Gastrocnemius medialis (tissue), 4 donors: ENCODE measurements at regions not wholly inside any gene's neighbourhood (a gene's known extent, or its start where the extent isn't known, plus 50 kb on each side); places are given as distances from the start of the nearest gene placed in this dataset.

ENCODE experiments used
- ATAC-seq, 2 donors: fragments of 150-250 bp; one replicate each; pipeline ENCODE4 v1.9.1; 2016
- DNase-seq, 2 donors: peaks; one replicate each; pipeline ENCODE4 v3.0.0-alpha.2; 2019
- H3K27ac ChIP-seq, 4 donors: fragments of 200-600 bp; sonication (generic); 1 replicate in 1 of 4; 2 replicates in 3 of 4; pipeline ENCODE4 v1.5.1; 2016 to 2018; ENCODE audit warnings: mild to moderate bottlenecking in 2 of 4, moderate library complexity in 1 of 4
- H3K27me3 ChIP-seq, 3 donors: fragments of 200-600 bp; sonication (generic) in 2 of 3; 1 replicate in 1 of 3; 2 replicates in 2 of 3; pipeline versions ENCODE4 v1.5.1 to v1.6.0; 2016 to 2019; ENCODE audit warnings: mild to moderate bottlenecking in 1 of 3, moderate library complexity in 1 of 3
- H3K36me3 ChIP-seq, 2 donors: fragments of 200-600 bp; sonication (generic) in 1 of 2; one replicate each; pipeline ENCODE4 v1.5.1; 2017 to 2018
- H3K4me1 ChIP-seq, 2 donors: fragments of 200-600 bp; sonication (generic) in 1 of 2; one replicate each; pipeline ENCODE4 v1.5.1; 2016 to 2017; ENCODE audit warnings: mild to moderate bottlenecking in 2 of 2
- H3K4me3 ChIP-seq, 4 donors: fragments of 200-600 bp; sonication (generic) in 3 of 4; 1 replicate in 1 of 4; 2 replicates in 3 of 4; pipeline ENCODE4 v1.5.1; 2016 to 2019; ENCODE audit warnings: mild to moderate bottlenecking in 2 of 4
- H3K9me3 ChIP-seq, 3 donors: fragments of 200-600 bp; sonication (generic) in 2 of 3; 1 replicate in 1 of 3; 2 replicates in 2 of 3; pipeline ENCODE4 v1.5.1; 2016 to 2019
- CTCF ChIP-seq, 5 experiments: fragments of 450-650 bp in 3 of 5; fragments of 200-600 bp in 2 of 5; sonication (generic) in 2 of 5; IDR thresholded peaks in 4 of 5; conservative IDR thresholded peaks in 1 of 5; 1 replicate in 4 of 5; 2 replicates in 1 of 5; pipeline ENCODE4 v1.5.1; 2016 to 2019; ENCODE audit warnings: antibody characterized with exemption in 5 of 5, mild to moderate bottlenecking in 3 of 5, moderate library complexity in 3 of 5
- POLR2A ChIP-seq, 2 donors: fragments of 450-650 bp; IDR thresholded peaks; one replicate each; pipeline ENCODE4 v1.6.1; 2017; ENCODE audit warnings: antibody characterized with exemption in 2 of 2, mild to moderate bottlenecking in 2 of 2, moderate library complexity in 2 of 2
- in situ Hi-C, 4 donors: fragments of 200-750 bp; cut with MboI; loops; one replicate each; pipeline versions ENCODE4 v1.15.0 to v1.8.0; 2017; ENCODE audit warnings: low sequenced_read_pairs in 4 of 4
- intact Hi-C: fragments of 100-400 bp; cut with DNase I; formaldehyde crosslinking; loops from one replicate; pipeline ENCODE4 v1.15.1; 2023; ENCODE audit warnings: low total_unique reads

DNA sequence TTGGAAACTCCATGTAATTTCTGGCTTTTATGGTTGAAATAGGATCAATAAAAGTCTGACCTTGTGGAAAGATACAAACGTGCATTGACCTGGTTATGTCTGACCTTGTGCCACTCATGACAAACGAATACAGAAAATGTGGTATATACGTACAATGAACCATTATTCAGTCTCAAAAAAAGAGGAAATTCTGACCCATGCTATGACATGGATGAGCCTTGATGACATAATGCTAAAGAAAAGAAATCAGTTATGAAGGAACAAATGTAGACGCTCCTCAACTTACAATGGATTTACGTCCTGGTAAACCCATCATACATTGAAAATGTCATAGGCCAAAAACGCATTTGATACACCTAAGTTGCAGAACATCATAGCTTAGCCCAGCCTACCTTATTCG lies 309.7 kb upstream of the SULF2 start:
- DNase-seq (no peak), ATAC-seq (no peak)
- no peak for TF ChIP-seq POLR2A (IDR thresholded peaks at IDR 0.05)
- TF ChIP-seq CTCF (IDR thresholded peaks at IDR 0.05 in 4 of 5, conservative IDR thresholded peaks at IDR 0.05 in 1 of 5): no peak
- Histone ChIP-seq H3K9me3 (no peaks in the 10 kb centered on the region), H3K4me1 (no peaks in the 10 kb centered on the region), H3K36me3 (no peaks in the 10 kb centered on the region), H3K27me3 (no peaks in the 10 kb centered on the region), H3K27ac (no peak overlapping the region), H3K4me3 (no peak overlapping the region)
- intact Hi-C loops: no loop called here
- in situ Hi-C loops: no loop called here

GRCh38 chr20:48094196-48094749 lies 309.0 kb upstream of the SULF2 start:
- Histone ChIP-seq H3K4me3 (no peak overlapping the region), H3K27ac (no peak overlapping the region), H3K36me3 (no peaks in the 10 kb centered on the region), H3K9me3 (no peaks in the 10 kb centered on the region), H3K27me3 (no peaks in the 10 kb centered on the region), H3K4me1 (no peaks in the 10 kb centered on the region)
- no peak for DNase-seq
- in situ Hi-C loops (no loop called here), intact Hi-C loops (no loop called here)
- no peak for ATAC-seq
- TF ChIP-seq POLR2A (IDR thresholded peaks at IDR 0.05) (no peak), CTCF (IDR thresholded peaks at IDR 0.05 in 4 of 5, conservative IDR thresholded peaks at IDR 0.05 in 1 of 5) (no peak)

- no peaks in the 10 kb centered on the region for H3K27me3 ChIP-seq
- ATAC-seq (no peak), DNase-seq (no peak)
- H3K27ac ChIP-seq: no peak overlapping the region
- H3K4me3 ChIP-seq: no peak overlapping the region
- intact Hi-C loops: no loop called here
- no peaks in the 10 kb centered on the region for H3K36me3 ChIP-seq
- TF ChIP-seq POLR2A (IDR thresholded peaks at IDR 0.05) (no peak), CTCF (IDR thresholded peaks at IDR 0.05 in 4 of 5, conservative IDR thresholded peaks at IDR 0.05 in 1 of 5) (no peak)
- in situ Hi-C loops: no loop called here
- no peaks in the 10 kb centered on the region for H3K4me1 ChIP-seq
- H3K9me3 ChIP-seq: no peaks in the 10 kb centered on the region
Measured at GRCh38 chr20:48092596-48093280, 307.5 kb upstream of the SULF2 start.

GRCh38 chr20:48090784-48091183 lies 305.5 kb upstream of the SULF2 start:
- intact Hi-C loops: no loop called here
- no peak for ATAC-seq

More at GRCh38 chr20:48090784-48091183, 305.5 kb upstream of the SULF2 start:
- no peak for DNase-seq
- in situ Hi-C loops: no loop called here
- Histone ChIP-seq H3K4me3 (no peak overlapping the region), H3K4me1 (no peaks in the 10 kb centered on the region), H3K27ac (no peak overlapping the region), H3K36me3 (no peaks in the 10 kb centered on the region), H3K9me3 (no peaks in the 10 kb centered on the region), H3K27me3 (no peaks in the 10 kb centered on the region)
- TF ChIP-seq CTCF (IDR thresholded peaks at IDR 0.05 in 4 of 5, conservative IDR thresholded peaks at IDR 0.05 in 1 of 5) (no peak), POLR2A (IDR thresholded peaks at IDR 0.05) (no peak)
